ENCODE measurements at regions not wholly inside any gene's neighbourhood (a gene's known extent, or its start where the extent isn't known, plus 50 kb on each side); places are given as distances from the start of the nearest gene placed in this dataset.

GRCh38 chr5:138663009-138663408 lies 87.8 kb upstream of the HSPA9 start:
- Histone ChIP-seq H2AFZ (ENCODE audit: control insufficient read depth, low read length) (no peak overlapping the region), H3K9ac (ENCODE audit: control insufficient read depth, extremely low read depth, insufficient read depth, low read length) (no peak overlapping the region), H3K4me2 (ENCODE audit: control insufficient read depth, extremely low read depth, insufficient read depth, low read depth, low read length) (peak overlapping the region; percentile 33), H3K27me3 (ENCODE audit: control insufficient read depth, extremely low read depth, insufficient read depth, low read length) (no peaks in the 10 kb centered on the region), H3K4me1 (ENCODE audit: control insufficient read depth, extremely low read depth, insufficient read depth, low read length) (peaks cover 32% of the 10 kb centered on the region), H3K9me1 (ENCODE audit: control insufficient read depth, extremely low read depth, insufficient read depth, low read length) (no peaks in the 10 kb centered on the region), H3K27ac (ENCODE audit: control insufficient read depth, insufficient read depth, low read length) (no peak overlapping the region), H3K36me3 (ENCODE audit: control insufficient read depth in 2 of 2, extremely low read depth in 1 of 2, insufficient read depth in 2 of 2, low read length in 2 of 2) (no peaks in the 10 kb centered on the region), H4K20me1 (ENCODE audit: control insufficient read depth, extremely low read depth, insufficient read depth, low read length) (no peaks in the 10 kb centered on the region), H3K4me3 (ENCODE audit: control insufficient read depth in 2 of 3, extremely low read depth in 1 of 3, insufficient read depth in 2 of 3, low read depth in 1 of 3, low read length in 3 of 3) (no peak overlapping the region), H3K79me2 (ENCODE audit: control insufficient read depth, insufficient read depth, low read length) (no peaks in the 10 kb centered on the region), H3K9me3 (ENCODE audit: control insufficient read depth, low read depth, low read length) (no peaks in the 10 kb centered on the region)
- DNase-seq (ENCODE audit: low read depth, low spot score), result no peak
- TF ChIP-seq EZH2 (IDR thresholded peaks at IDR 0.05; ENCODE audit: low read length), result no peak
- TF ChIP-seq, protein P1, sequence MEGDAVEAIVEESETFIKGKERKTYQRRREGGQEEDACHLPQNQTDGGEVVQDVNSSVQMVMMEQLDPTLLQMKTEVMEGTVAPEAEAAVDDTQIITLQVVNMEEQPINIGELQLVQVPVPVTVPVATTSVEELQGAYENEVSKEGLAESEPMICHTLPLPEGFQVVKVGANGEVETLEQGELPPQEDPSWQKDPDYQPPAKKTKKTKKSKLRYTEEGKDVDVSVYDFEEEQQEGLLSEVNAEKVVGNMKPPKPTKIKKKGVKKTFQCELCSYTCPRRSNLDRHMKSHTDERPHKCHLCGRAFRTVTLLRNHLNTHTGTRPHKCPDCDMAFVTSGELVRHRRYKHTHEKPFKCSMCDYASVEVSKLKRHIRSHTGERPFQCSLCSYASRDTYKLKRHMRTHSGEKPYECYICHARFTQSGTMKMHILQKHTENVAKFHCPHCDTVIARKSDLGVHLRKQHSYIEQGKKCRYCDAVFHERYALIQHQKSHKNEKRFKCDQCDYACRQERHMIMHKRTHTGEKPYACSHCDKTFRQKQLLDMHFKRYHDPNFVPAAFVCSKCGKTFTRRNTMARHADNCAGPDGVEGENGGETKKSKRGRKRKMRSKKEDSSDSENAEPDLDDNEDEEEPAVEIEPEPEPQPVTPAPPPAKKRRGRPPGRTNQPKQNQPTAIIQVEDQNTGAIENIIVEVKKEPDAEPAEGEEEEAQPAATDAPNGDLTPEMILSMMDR (optimal IDR thresholded peaks at IDR 0.05 in 1 of 3, IDR thresholded peaks at IDR 0.05 in 1 of 3, conservative IDR thresholded peaks at IDR 0.05 in 1 of 3; ENCODE audit: extremely low read depth in 1 of 3, insufficient read depth in 2 of 3, low read length in 3 of 3), result no peak
- FAIRE-seq, result no peak
- dilution Hi-C loops (cut with MboI; ENCODE audit: extremely low pct_ligation_motif_present, low sequenced_read_pairs), result no loop called here

GRCh38 chr5:138662599-138662998 lies 87.4 kb upstream of the HSPA9 start:
- Histone ChIP-seq H3K9ac (ENCODE audit: control insufficient read depth, extremely low read depth, insufficient read depth, low read length) (no peak overlapping the region), H2AFZ (ENCODE audit: control insufficient read depth, low read length) (no peak overlapping the region), H4K20me1 (ENCODE audit: control insufficient read depth, extremely low read depth, insufficient read depth, low read length) (no peaks in the 10 kb centered on the region), H3K27ac (ENCODE audit: control insufficient read depth, insufficient read depth, low read length) (no peak overlapping the region), H3K4me1 (ENCODE audit: control insufficient read depth, extremely low read depth, insufficient read depth, low read length) (peaks cover 32% of the 10 kb centered on the region), H3K27me3 (ENCODE audit: control insufficient read depth, extremely low read depth, insufficient read depth, low read length) (no peaks in the 10 kb centered on the region), H3K9me3 (ENCODE audit: control insufficient read depth, low read depth, low read length) (no peaks in the 10 kb centered on the region), H3K9me1 (ENCODE audit: control insufficient read depth, extremely low read depth, insufficient read depth, low read length) (no peaks in the 10 kb centered on the region), H3K79me2 (ENCODE audit: control insufficient read depth, insufficient read depth, low read length) (no peaks in the 10 kb centered on the region), H3K4me3 (ENCODE audit: control insufficient read depth in 2 of 3, extremely low read depth in 1 of 3, insufficient read depth in 2 of 3, low read depth in 1 of 3, low read length in 3 of 3) (no peak overlapping the region), H3K36me3 (ENCODE audit: control insufficient read depth in 2 of 2, extremely low read depth in 1 of 2, insufficient read depth in 2 of 2, low read length in 2 of 2) (no peaks in the 10 kb centered on the region), H3K4me2 (ENCODE audit: control insufficient read depth, extremely low read depth, insufficient read depth, low read depth, low read length) (peak overlapping the region; percentile 33)
- TF ChIP-seq, protein P1 (optimal IDR thresholded peaks at IDR 0.05 in 1 of 3, IDR thresholded peaks at IDR 0.05 in 1 of 3, conservative IDR thresholded peaks at IDR 0.05 in 1 of 3; ENCODE audit: extremely low read depth in 1 of 3, insufficient read depth in 2 of 3, low read length in 3 of 3), result no peak
- no peak for TF ChIP-seq EZH2 (IDR thresholded peaks at IDR 0.05; ENCODE audit: low read length)
- DNase-seq (ENCODE audit: low read depth, low spot score) (no peak), FAIRE-seq (peak; percentile 69)
- dilution Hi-C loops (cut with MboI; ENCODE audit: extremely low pct_ligation_motif_present, low sequenced_read_pairs), result no loop called here
